GM12892 (cell line): ENCODE measurements at regions not wholly inside any gene's neighbourhood (a gene's known extent, or its start where the extent isn't known, plus 50 kb on each side); places are given as distances from the start of the nearest gene placed in this dataset.

Experiments used
- POLR2A ChIP-seq: IDR thresholded peaks from 2 replicates; pipeline ENCODE4 v1.6.1; 2011; ENCODE audit warnings: low read depth, low read length, control low read depth
- POLR2AphosphoS5 ChIP-seq: IDR thresholded peaks from 2 replicates; pipeline ENCODE4 v1.6.1; 2011; ENCODE audit warnings: low read depth, low read length, control low read depth
- TAF1 ChIP-seq: IDR thresholded peaks from 2 replicates; pipeline ENCODE4 v1.6.1; 2011; ENCODE audit warnings: low read depth, mild to moderate bottlenecking, control low read depth, low read length, borderline replicate concordance

DNA sequence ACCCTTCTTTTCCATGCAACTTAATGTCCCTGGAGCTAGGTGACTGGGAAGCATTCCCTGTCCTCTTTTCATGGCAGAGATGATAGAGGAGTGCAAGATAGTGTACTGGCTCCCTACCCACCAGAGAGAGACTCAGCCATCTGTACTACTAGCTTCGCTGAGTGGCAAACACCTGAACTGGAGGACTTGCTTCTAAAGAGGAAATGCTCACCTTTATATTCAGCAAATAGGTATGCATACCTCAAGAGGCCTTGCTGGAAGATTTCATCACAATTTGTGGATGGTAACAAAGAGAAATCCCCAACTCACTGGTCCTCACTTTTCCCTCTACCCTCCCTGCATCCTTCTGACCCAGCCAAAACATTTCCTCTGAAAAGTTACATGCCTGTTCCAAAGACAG lies 124.1 kb downstream of the FOXA2 start:
- no peak for TF ChIP-seq POLR2A
- no peak for TF ChIP-seq TAF1
- TF ChIP-seq POLR2AphosphoS5: no peak
